A549 (cell line): ENCODE measurements at regions not wholly inside any gene's neighbourhood (a gene's known extent, or its start where the extent isn't known, plus 50 kb on each side); places are given as distances from the start of the nearest gene placed in this dataset.

ENCODE experiments used
- ATAC-seq, 2 experiments: fragments of 200-7000 bp in 1 of 2; fragments of >200 bp in 1 of 2; cut with Nextera tagmentation in 1 of 2; cut with Tn5 transposase in 1 of 2; 3 replicates each; pipeline versions ENCODE4 v1.8.0 to v1.9.1; 2018 to 2020; ENCODE audit warnings: mild to moderate bottlenecking in 1 of 2, moderate library complexity in 1 of 2
- CTCF ChIA-PET: fragments of 300-600 bp; sonication (Branson Sonifier 250); formaldehyde crosslinking; extraction: SDS; loops from one replicate; lab custom pipeline; 2021; ENCODE audit warnings: antibody characterized with exemption, inconsistent platforms; lab: Yijun Ruan, JAX
- POLR2A ChIA-PET: fragments of 350-600 bp; formaldehyde crosslinking; extraction: SDS; loops from one replicate; lab custom pipeline; 2021; ENCODE audit warnings: antibody characterized with exemption, inconsistent platforms; lab: Yijun Ruan, JAX
- DNase-seq, 2 experiments: peaks; one replicate each; pipeline versions ENCODE4 v3.0.0 to v3.0.0-alpha.2; 2011 to 2016; ENCODE audit warnings: low read depth in 1 of 2, low spot score in 1 of 2
- FAIRE-seq: peaks from 2 replicates; lab custom pipeline; 2011; peaks lifted over from hg19 to GRCh38; lab: Jason Lieb, UNC
- H3K27ac ChIP-seq, 2 experiments: fragments of >200 bp; sonication (Bioruptor Twin); formaldehyde crosslinking; 3 replicates each; pipeline ENCODE4 v1.5.1; 2016 to 2017
- H3K4me1 ChIP-seq: fragments of >200 bp; sonication (Bioruptor Twin); formaldehyde crosslinking; 3 replicates; pipeline ENCODE4 v1.6.1; 2016
- H3K4me2 ChIP-seq: fragments of >200 bp; sonication (Bioruptor Twin); formaldehyde crosslinking; 3 replicates; pipeline ENCODE4 v1.6.1; 2016
- H3K4me3 ChIP-seq: fragments of >200 bp; sonication (Bioruptor Twin); formaldehyde crosslinking; 3 replicates; pipeline ENCODE4 v1.5.1; 2016
- H3K9me3 ChIP-seq: fragments of >200 bp; sonication (Bioruptor Twin); formaldehyde crosslinking; 3 replicates; pipeline ENCODE4 v1.6.1; 2016
- BHLHE40 ChIP-seq: IDR thresholded peaks from 2 replicates; pipeline ENCODE4 v1.6.1; 2012; ENCODE audit warnings: low read depth, low read length, inconsistent platforms
- CBX2 ChIP-seq: fragments of 200-600 bp; sonication (generic); IDR thresholded peaks from 2 replicates; pipeline ENCODE4 v1.6.1; 2016; ENCODE audit warnings: low read depth, mild to moderate bottlenecking, borderline replicate concordance
- CEBPB ChIP-seq, 2 experiments: fragments of >200 bp in 1 of 2; sonication (Bioruptor Twin) in 1 of 2; formaldehyde crosslinking in 1 of 2; IDR thresholded peaks; 2 replicates each; pipeline ENCODE4 v1.6.1; 2012 to 2016
- CHD4 ChIP-seq: fragments of 200-600 bp; sonication (generic); IDR thresholded peaks from 2 replicates; pipeline ENCODE4 v1.6.1; 2016; ENCODE audit warnings: antibody characterized with exemption, mild to moderate bottlenecking, borderline replicate concordance
- FOXS1 ChIP-seq: fragments of 250-450 bp; sonication (Bioruptor Pico); IDR thresholded peaks from 2 replicates; pipeline ENCODE4 v1.5.0; 2020; ENCODE audit warnings: mild to moderate bottlenecking, moderate library complexity
- GATA3 ChIP-seq: IDR thresholded peaks from 2 replicates; pipeline ENCODE4 v1.6.1; 2012; ENCODE audit warnings: borderline replicate concordance
- HOXB5 ChIP-seq: fragments of 250-450 bp; sonication (Bioruptor Pico); IDR thresholded peaks from 2 replicates; pipeline ENCODE4 v1.5.0; 2020; ENCODE audit warnings: mild to moderate bottlenecking, moderate library complexity
- JUN ChIP-seq, 2 experiments: fragments of >200 bp; sonication (Bioruptor Twin); formaldehyde crosslinking; IDR thresholded peaks; 2 replicates in 1 of 2; 3 replicates in 1 of 2; pipeline ENCODE4 v1.6.1; 2016 to 2017
- JUNB ChIP-seq: fragments of >200 bp; sonication (Bioruptor Twin); formaldehyde crosslinking; IDR thresholded peaks from 2 replicates; pipeline ENCODE4 v1.6.1; 2016
- MAX ChIP-seq: IDR thresholded peaks from 2 replicates; pipeline ENCODE4 v1.6.1; 2012
- MYC ChIP-seq: IDR thresholded peaks from 2 replicates; pipeline ENCODE4 v1.6.1; 2012; ENCODE audit warnings: mild to moderate bottlenecking, inconsistent platforms, low read length, improper control_type of control experiment, borderline replicate concordance
- NR3C1 ChIP-seq: fragments of >200 bp; sonication (Bioruptor Twin); formaldehyde crosslinking; IDR thresholded peaks from 3 replicates; pipeline ENCODE4 v1.6.1; 2017
- PHF8 ChIP-seq: fragments of 200-600 bp; sonication (generic); IDR thresholded peaks from 2 replicates; pipeline ENCODE4 v1.6.1; 2016; ENCODE audit warnings: low read depth, mild to moderate bottlenecking, antibody characterized with exemption, moderate library complexity, borderline replicate concordance
- POLR2A ChIP-seq: IDR thresholded peaks from 2 replicates; pipeline ENCODE4 v1.6.1; 2012; ENCODE audit warnings: mild to moderate bottlenecking, low read length
- RARB ChIP-seq: fragments of 250-450 bp; sonication (Bioruptor Pico); IDR thresholded peaks from 2 replicates; pipeline ENCODE4 v1.8.0; 2021; ENCODE audit warnings: mild to moderate bottlenecking, moderate library complexity
- REST ChIP-seq: fragments of 200-600 bp; sonication (generic); IDR thresholded peaks from 2 replicates; pipeline ENCODE4 v1.6.1; 2016; ENCODE audit warnings: antibody characterized with exemption, mild to moderate bottlenecking, moderate library complexity
- SMC3 ChIP-seq: fragments of >200 bp; sonication (Bioruptor Twin); formaldehyde crosslinking; IDR thresholded peaks from 3 replicates; pipeline ENCODE4 v1.6.1; 2018; ENCODE audit warnings: inconsistent platforms
- SREBF2 ChIP-seq: fragments of 450-650 bp; IDR thresholded peaks from 2 replicates; pipeline ENCODE4 v1.6.1; 2014; ENCODE audit warnings: mild to moderate bottlenecking, moderate library complexity
- TFCP2L1 ChIP-seq: fragments of 250-450 bp; sonication (Bioruptor Pico); IDR thresholded peaks from 2 replicates; pipeline ENCODE4 v1.5.0; 2021; ENCODE audit warnings: mild to moderate bottlenecking
- TP53 ChIP-seq: fragments of 250-450 bp; sonication (Bioruptor Pico); IDR thresholded peaks from 2 replicates; pipeline ENCODE4 v1.5.0; 2021; ENCODE audit warnings: mild to moderate bottlenecking, moderate library complexity
- ZC3H11A ChIP-seq: fragments of 450-650 bp; IDR thresholded peaks from 2 replicates; pipeline ENCODE4 v1.6.1; 2014; ENCODE audit warnings: antibody characterized with exemption, mild to moderate bottlenecking
- WGBS: methylation state at CpG from one replicate; pipeline ENCODE4 v1.1.6; 2017; ENCODE audit errors: missing lambda C conversion rate; 5-methylcytosine and 5-hydroxymethylcytosine counted together
- TF ChIP-seq, protein P1 (sequence below): IDR thresholded peaks from 2 replicates; pipeline ENCODE4 v1.6.1; 2012
- TF ChIP-seq, protein P2 (sequence below): fragments of 250-450 bp; sonication (Bioruptor Pico); IDR thresholded peaks from 2 replicates; pipeline ENCODE4 v1.5.0; 2020; ENCODE audit warnings: low read depth, mild to moderate bottlenecking, moderate library complexity
- TF ChIP-seq, protein P3 (sequence below): fragments of >200 bp; sonication (Bioruptor Twin); formaldehyde crosslinking; IDR thresholded peaks from 2 replicates; pipeline ENCODE4 v1.6.1; 2016
- TF ChIP-seq, protein P4 (sequence below): IDR thresholded peaks from 2 replicates; pipeline ENCODE4 v1.6.1; 2012; ENCODE audit warnings: low read depth, borderline replicate concordance
- TF ChIP-seq, protein P5 (sequence below): fragments of 250-450 bp; sonication (Bioruptor Pico); IDR thresholded peaks from 2 replicates; pipeline ENCODE4 v1.5.0; 2021; ENCODE audit warnings: mild to moderate bottlenecking, moderate library complexity, borderline replicate concordance

DNA sequence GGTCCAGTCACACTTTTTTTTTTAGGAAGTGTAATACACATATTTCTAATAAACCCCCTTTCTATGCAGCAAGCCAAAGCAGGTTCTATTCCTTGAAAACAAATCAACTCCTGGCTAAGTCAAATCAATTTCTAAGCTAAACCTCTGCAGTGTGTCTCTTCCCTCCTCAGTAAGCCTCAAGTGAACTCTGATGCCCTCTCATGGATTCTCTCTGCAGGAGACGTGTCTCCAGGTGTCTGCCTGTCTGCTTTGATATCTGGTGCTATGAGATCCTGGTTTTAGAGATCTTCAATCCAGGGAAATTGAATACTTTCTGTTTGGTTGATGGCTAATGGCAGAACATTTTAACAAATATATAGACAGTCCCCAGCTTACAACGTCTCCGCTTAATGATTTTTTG is 791.7 kb downstream of the AACS start:
- DNase-seq (no peak), ATAC-seq (no peak), FAIRE-seq (no peak)
- CTCF ChIA-PET: interaction anchor here (0.7 kb wide), 1 partner anchor 114 kb away, joined by 3 read pairs; no protein-coding TSS in a partner anchor
- no peak overlapping the region for H3K4me3 ChIP-seq
- H3K27ac ChIP-seq: no peak overlapping the region
- H3K4me2 ChIP-seq: no peak overlapping the region
- no peaks in the 10 kb centered on the region for H3K9me3 ChIP-seq
- 41% methylated on average over 3 of the region's 3 CpGs for WGBS
- POLR2A ChIA-PET: no interaction called here
- no peaks in the 10 kb centered on the region for H3K4me1 ChIP-seq
- TF ChIP-seq HOXB5 (CRISPR knock-in tag) (no peak), ZC3H11A (no peak), PHF8 (no peak), MAX (no peak), RARB (CRISPR knock-in tag) (no peak), JUNB (no peak)
- TF ChIP-seq, protein P1, sequence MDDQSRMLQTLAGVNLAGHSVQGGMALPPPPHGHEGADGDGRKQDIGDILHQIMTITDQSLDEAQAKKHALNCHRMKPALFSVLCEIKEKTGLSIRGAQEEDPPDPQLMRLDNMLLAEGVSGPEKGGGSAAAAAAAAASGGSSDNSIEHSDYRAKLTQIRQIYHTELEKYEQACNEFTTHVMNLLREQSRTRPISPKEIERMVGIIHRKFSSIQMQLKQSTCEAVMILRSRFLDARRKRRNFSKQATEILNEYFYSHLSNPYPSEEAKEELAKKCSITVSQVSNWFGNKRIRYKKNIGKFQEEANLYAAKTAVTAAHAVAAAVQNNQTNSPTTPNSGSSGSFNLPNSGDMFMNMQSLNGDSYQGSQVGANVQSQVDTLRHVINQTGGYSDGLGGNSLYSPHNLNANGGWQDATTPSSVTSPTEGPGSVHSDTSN: no peak
- TF ChIP-seq, protein P2, sequence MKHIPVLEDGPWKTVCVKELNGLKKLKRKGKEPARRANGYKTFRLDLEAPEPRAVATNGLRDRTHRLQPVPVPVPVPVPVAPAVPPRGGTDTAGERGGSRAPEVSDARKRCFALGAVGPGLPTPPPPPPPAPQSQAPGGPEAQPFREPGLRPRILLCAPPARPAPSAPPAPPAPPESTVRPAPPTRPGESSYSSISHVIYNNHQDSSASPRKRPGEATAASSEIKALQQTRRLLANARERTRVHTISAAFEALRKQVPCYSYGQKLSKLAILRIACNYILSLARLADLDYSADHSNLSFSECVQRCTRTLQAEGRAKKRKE (CRISPR knock-in tag): no peak
- TF ChIP-seq, all 56 proteins: peak for 0

DNA sequence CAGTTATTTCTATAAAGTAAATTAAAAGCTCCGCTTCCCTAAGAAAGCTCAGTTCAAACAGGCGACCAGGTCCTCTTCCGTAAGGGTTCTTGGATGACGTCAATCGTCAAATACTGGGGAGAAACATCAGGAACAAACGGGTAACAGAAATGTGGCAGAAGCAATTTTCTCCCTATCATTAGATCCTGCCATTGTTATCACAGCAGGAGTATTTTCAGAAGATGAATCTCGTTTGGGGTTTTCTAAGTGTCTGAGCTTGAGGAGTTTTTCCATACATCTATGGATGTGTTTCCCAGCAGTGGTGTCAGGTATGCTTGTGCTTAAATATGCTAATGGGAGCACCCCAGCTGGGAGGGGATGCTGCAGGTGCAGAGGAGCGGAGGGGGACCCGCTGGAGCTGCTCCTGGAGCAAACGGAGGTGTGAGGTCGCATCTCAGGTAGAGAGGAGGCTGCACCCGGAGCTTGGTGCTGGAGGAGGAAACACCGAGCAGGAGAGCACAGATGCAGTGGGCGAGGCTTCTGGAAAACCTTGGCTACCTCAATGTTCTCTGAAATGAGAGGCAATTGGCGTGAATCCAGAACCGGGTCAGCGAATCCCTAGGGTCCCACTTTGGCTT is 795.5 kb downstream of the AACS start:
- 23% methylated on average over 16 of the region's 17 CpGs for WGBS
- POLR2A ChIA-PET: no interaction called here
- Histone ChIP-seq H3K4me3 (no peak overlapping the region), H3K9me3 (no peaks in the 10 kb centered on the region), H3K4me1 (no peaks in the 10 kb centered on the region), H3K27ac (no peak overlapping the region), H3K4me2 (no peak overlapping the region)
- CTCF ChIA-PET: no interaction called here
- DNase-seq: no peak
- ATAC-seq: no peak
- TF ChIP-seq POLR2A (no peak), HOXB5 (CRISPR knock-in tag) (no peak), BHLHE40 (no peak), CEBPB (IDR thresholded peaks at IDR 0.05) (no peak), MYC (no peak), REST (no peak), SREBF2 (no peak), TP53 (CRISPR knock-in tag) (no peak), GATA3 (no peak), TFCP2L1 (CRISPR knock-in tag) (no peak), SMC3 (no peak), CBX2 (no peak), FOXS1 (no peak), CHD4 (no peak), NR3C1 (no peak), JUN (IDR thresholded peaks at IDR 0.05) (no peak)
- TF ChIP-seq, protein P3, sequence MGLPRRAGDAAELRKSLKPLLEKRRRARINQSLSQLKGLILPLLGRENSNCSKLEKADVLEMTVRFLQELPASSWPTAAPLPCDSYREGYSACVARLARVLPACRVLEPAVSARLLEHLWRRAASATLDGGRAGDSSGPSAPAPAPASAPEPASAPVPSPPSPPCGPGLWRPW: no peak
- TF ChIP-seq, protein P4, sequence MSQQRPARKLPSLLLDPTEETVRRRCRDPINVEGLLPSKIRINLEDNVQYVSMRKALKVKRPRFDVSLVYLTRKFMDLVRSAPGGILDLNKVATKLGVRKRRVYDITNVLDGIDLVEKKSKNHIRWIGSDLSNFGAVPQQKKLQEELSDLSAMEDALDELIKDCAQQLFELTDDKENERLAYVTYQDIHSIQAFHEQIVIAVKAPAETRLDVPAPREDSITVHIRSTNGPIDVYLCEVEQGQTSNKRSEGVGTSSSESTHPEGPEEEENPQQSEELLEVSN: no peak
- TF ChIP-seq, protein P5, sequence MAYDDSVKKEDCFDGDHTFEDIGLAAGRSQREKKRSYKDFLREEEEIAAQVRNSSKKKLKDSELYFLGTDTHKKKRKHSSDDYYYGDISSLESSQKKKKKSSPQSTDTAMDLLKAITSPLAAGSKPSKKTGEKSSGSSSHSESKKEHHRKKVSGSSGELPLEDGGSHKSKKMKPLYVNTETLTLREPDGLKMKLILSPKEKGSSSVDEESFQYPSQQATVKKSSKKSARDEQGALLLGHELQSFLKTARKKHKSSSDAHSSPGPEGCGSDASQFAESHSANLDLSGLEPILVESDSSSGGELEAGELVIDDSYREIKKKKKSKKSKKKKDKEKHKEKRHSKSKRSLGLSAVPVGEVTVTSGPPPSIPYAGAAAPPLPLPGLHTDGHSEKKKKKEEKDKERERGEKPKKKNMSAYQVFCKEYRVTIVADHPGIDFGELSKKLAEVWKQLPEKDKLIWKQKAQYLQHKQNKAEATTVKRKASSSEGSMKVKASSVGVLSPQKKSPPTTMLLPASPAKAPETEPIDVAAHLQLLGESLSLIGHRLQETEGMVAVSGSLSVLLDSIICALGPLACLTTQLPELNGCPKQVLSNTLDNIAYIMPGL (CRISPR knock-in tag): no peak
- TF ChIP-seq, protein P1: no peak
- no peak for FAIRE-seq
